ENCODE measurements at regions not wholly inside any gene's neighbourhood (a gene's known extent, or its start where the extent isn't known, plus 50 kb on each side); places are given as distances from the start of the nearest gene placed in this dataset.

- TF ChIP-seq POLR2AphosphoS5 (IDR thresholded peaks at IDR 0.05; ENCODE audit: low read depth, low read length) (no peak), REST (IDR thresholded peaks at IDR 0.05; ENCODE audit: insufficient read depth in 1 of 2, low read depth in 2 of 2, low read length in 2 of 2) (no peak), TAF1 (IDR thresholded peaks at IDR 0.05; ENCODE audit: borderline replicate concordance, insufficient read depth, low read length) (no peak), SIN3A (IDR thresholded peaks at IDR 0.05; ENCODE audit: borderline replicate concordance, insufficient read depth, low read length) (no peak), FOXP2 (optimal IDR thresholded peaks at IDR 0.05; ENCODE audit: borderline replicate concordance, extremely low read depth, extremely low read length, insufficient read depth) (no peak)
These were observed 125.1 kb upstream of the FRG1 start for GRCh38 chr4:189815404-189816192.
